Thyroid gland (tissue), 4 donors: ENCODE measurements at regions not wholly inside any gene's neighbourhood (a gene's known extent, or its start where the extent isn't known, plus 50 kb on each side); places are given as distances from the start of the nearest gene placed in this dataset.

ENCODE experiments used
- DNase-seq, 2 donors: peaks; one replicate each; pipeline ENCODE4 v3.0.0-alpha.2; 2019
- H3K27ac ChIP-seq, 3 donors: fragments of 200-600 bp; sonication (generic); 1 replicate in 2 of 3; 2 replicates in 1 of 3; pipeline ENCODE4 v1.5.1; 2016 to 2019; ENCODE audit warnings: mild to moderate bottlenecking in 1 of 3, moderate library complexity in 1 of 3
- H3K27me3 ChIP-seq: fragments of 200-600 bp; sonication (generic); one replicate; pipeline ENCODE4 v1.5.1; 2019
- H3K36me3 ChIP-seq, 2 donors: fragments of 200-600 bp; sonication (generic); one replicate each; pipeline ENCODE4 v1.5.1; 2016 to 2019
- H3K4me1 ChIP-seq, 2 donors: fragments of 200-600 bp; sonication (generic); one replicate each; pipeline ENCODE4 v1.5.1; 2017 to 2019
- H3K4me3 ChIP-seq, 3 donors: fragments of 200-600 bp; sonication (generic); replicated peaks in 1 of 3; 1 replicate in 2 of 3; 2 replicates in 1 of 3; pipeline ENCODE4 v1.5.1; 2016; ENCODE audit warnings: mild to moderate bottlenecking in 1 of 3
- H3K9me3 ChIP-seq: fragments of 200-600 bp; sonication (generic); one replicate; pipeline ENCODE4 v1.5.1; 2017
- POLR2A ChIP-seq, 2 donors: fragments of 450-650 bp; IDR thresholded peaks; one replicate each; pipeline ENCODE4 v1.6.1; 2017; ENCODE audit warnings: antibody characterized with exemption in 2 of 2, mild to moderate bottlenecking in 2 of 2, moderate library complexity in 1 of 2
- WGBS, 2 donors: methylation state at CpG; one replicate each; pipeline ENCODE4 v1.1.5; 2017; 5-methylcytosine and 5-hydroxymethylcytosine counted together
- intact Hi-C: fragments of 100-400 bp; cut with DNase I; formaldehyde crosslinking; loops from one replicate; pipeline ENCODE4 v1.15.1; 2023
- TF ChIP-seq, protein P1 (sequence below), 6 experiments: fragments of 200-600 bp in 3 of 6; fragments of 450-650 bp in 3 of 6; sonication (generic) in 3 of 6; IDR thresholded peaks; one replicate each; pipeline ENCODE4 v1.5.1; 2016 to 2019; ENCODE audit warnings: antibody characterized with exemption in 6 of 6, mild to moderate bottlenecking in 2 of 6, inconsistent platforms in 1 of 6, moderate library complexity in 1 of 6

DNA sequence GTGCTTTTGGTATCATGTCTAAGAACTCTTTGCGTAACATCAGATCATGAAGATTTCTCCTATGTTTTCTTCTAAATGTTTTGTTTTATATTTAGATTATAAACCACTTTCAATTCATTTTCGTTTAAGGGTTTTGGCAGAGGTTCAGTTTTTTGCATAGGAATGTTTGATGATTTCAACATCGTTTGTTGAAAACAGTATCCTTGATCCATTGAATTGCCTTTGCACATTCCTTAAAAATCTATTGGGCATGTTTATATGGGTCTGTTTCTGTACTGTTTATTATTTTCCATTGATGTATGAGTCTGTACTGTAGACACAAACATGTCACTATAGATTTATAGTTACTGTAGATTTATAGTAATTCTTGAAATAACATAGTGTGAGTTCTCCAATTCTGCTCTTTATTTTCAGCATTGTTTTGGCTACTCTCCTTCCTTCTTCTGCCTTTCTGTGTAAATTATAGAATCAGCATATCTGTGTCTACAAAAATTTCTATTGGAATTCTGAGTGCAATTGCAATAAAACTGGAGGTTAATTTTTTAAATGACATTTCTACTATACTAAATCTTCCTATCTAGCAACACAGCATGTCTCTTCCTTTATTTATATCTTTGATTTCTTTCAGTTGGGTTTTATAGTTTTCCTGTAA lies 374.0 kb downstream of the SV2B start:
- intact Hi-C loops, result no loop called here
- Histone ChIP-seq H3K36me3 (no peaks in the 10 kb centered on the region), H3K27ac (no peak overlapping the region), H3K4me3 (no peak overlapping the region), H3K4me1 (no peaks in the 10 kb centered on the region), H3K9me3 (no peaks in the 10 kb centered on the region), H3K27me3 (peaks cover 3% of the 10 kb centered on the region)
- no peak for DNase-seq
- WGBS, 2 donors, result 63 to 64% methylated on average over 3 of the region's 3 CpGs
- TF ChIP-seq POLR2A (IDR thresholded peaks at IDR 0.05), result no peak

DNA sequence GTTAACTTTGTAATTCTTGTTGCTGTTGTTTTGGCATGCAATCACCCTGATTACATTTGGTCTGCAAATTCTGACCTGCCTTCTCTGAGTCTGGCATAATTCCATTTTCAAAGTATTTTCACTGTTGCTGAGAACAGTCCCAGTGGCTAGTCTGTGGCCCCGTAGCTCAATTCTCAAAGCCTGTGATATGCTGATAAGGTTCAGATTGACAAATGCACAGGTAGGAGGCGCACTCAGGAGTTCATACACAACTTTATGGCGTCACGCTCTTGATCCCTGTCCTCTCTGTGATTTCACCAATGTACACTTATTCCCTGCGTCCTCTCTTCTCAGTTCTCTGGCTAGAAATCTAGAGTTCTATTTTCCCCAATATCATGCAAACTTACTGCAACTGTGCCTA lies 376.6 kb upstream of the SLCO3A1 start:
- Histone ChIP-seq H3K27me3 (peaks cover 3% of the 10 kb centered on the region), H3K36me3 (no peaks in the 10 kb centered on the region), H3K27ac (no peak overlapping the region), H3K4me1 (no peaks in the 10 kb centered on the region), H3K9me3 (no peaks in the 10 kb centered on the region), H3K4me3 (no peak overlapping the region)
- intact Hi-C loops, result no loop called here
- TF ChIP-seq, protein P1, sequence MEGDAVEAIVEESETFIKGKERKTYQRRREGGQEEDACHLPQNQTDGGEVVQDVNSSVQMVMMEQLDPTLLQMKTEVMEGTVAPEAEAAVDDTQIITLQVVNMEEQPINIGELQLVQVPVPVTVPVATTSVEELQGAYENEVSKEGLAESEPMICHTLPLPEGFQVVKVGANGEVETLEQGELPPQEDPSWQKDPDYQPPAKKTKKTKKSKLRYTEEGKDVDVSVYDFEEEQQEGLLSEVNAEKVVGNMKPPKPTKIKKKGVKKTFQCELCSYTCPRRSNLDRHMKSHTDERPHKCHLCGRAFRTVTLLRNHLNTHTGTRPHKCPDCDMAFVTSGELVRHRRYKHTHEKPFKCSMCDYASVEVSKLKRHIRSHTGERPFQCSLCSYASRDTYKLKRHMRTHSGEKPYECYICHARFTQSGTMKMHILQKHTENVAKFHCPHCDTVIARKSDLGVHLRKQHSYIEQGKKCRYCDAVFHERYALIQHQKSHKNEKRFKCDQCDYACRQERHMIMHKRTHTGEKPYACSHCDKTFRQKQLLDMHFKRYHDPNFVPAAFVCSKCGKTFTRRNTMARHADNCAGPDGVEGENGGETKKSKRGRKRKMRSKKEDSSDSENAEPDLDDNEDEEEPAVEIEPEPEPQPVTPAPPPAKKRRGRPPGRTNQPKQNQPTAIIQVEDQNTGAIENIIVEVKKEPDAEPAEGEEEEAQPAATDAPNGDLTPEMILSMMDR (IDR thresholded peaks at IDR 0.05), result no peak
- no peak for TF ChIP-seq POLR2A (IDR thresholded peaks at IDR 0.05)
- no peak for DNase-seq
- 80 to 89% methylated on average over 5 of the region's 5 CpGs for WGBS, 2 donors

DNA sequence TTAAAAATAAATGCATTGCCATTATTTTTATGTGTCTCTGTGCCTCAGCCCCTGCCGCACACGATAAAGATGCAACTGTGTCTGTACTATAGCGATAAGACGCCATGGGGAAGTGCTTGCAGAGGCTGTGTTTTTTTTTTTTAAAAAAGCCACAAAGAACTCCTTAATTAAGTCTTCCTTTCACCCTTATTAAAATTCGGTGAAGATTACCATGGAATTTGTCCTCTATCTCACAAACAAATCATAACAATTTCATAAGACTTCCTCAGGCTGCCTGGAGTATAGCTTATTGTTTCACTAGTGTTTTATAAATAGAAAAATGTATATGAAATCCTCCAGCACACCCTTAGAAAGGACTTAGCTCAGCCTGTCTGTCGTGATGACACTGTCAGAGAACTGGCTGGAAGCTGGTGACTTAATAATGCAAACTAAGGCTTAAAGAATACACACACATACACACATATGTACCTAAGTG lies 374.8 kb upstream of the SLCO3A1 start:
- DNase-seq, result no peak
- intact Hi-C loops, result no loop called here
- 79 to 84% methylated on average over 6 of the region's 6 CpGs for WGBS, 2 donors
- H3K4me3 ChIP-seq, result no peak overlapping the region
- no peaks in the 10 kb centered on the region for H3K4me1 ChIP-seq
- no peaks in the 10 kb centered on the region for H3K9me3 ChIP-seq
- peaks cover 3% of the 10 kb centered on the region for H3K27me3 ChIP-seq
- H3K36me3 ChIP-seq, result no peaks in the 10 kb centered on the region
- TF ChIP-seq, protein P1 (IDR thresholded peaks at IDR 0.05), result no peak
- TF ChIP-seq POLR2A (IDR thresholded peaks at IDR 0.05), result no peak
- H3K27ac ChIP-seq, result no peak overlapping the region

DNA sequence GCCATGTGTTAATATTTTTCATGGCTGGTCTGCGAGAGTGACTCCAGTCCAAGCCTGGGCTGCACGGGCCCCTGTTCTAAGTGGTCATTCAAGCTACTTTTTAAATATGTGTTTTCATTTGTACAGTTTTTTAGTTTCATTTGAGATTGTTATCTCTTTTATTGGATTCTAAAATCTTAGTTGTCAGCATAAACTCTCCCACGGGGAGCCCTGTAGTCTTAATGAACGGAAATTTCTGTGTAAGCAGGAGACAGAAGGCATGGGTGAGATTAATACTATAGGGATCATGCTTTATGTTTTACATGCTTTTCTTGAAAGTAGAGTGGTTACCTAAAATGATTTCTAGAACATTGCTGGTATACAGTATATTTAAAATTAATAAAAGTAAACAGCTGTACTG lies 373.1 kb upstream of the SLCO3A1 start:
- TF ChIP-seq, protein P1 (IDR thresholded peaks at IDR 0.05), result no peak
- TF ChIP-seq POLR2A (IDR thresholded peaks at IDR 0.05), result no peak
- Histone ChIP-seq H3K27me3 (peaks cover 1% of the 10 kb centered on the region), H3K27ac (no peak overlapping the region), H3K36me3 (no peaks in the 10 kb centered on the region), H3K4me3 (no peak overlapping the region), H3K4me1 (no peaks in the 10 kb centered on the region), H3K9me3 (no peaks in the 10 kb centered on the region)
- 64 to 72% methylated on average over 4 of the region's 4 CpGs for WGBS, 2 donors
- DNase-seq, result no peak
- intact Hi-C loops, result no loop called here

DNA sequence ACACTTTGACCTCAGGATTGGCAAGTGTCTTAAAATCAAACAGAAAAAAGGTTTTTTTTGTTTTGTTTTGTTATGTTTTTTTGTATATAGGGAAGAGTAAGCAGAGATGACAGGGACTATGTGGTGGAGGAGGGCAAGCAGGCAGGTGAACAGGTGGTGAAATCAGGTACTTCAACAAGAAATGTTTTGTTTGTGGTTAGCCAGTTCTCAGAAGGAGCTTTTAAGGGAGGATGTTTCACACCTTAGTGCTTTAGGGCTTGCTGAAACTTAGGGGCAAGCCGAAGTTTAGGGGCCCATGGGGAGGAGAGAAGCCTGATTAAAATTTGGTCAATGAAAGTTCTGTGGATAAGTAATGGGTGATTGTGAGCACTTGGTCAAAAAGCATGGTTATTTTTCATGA lies 370.7 kb upstream of the SLCO3A1 start:
- H3K4me3 ChIP-seq, result no peak overlapping the region
- H3K9me3 ChIP-seq, result no peaks in the 10 kb centered on the region
- no peak for TF ChIP-seq POLR2A (IDR thresholded peaks at IDR 0.05)
- TF ChIP-seq, protein P1 (IDR thresholded peaks at IDR 0.05), result no peak
- H3K27me3 ChIP-seq, result no peaks in the 10 kb centered on the region
- H3K36me3 ChIP-seq, result no peaks in the 10 kb centered on the region
- DNase-seq, result no peak
- no peaks in the 10 kb centered on the region for H3K4me1 ChIP-seq
- intact Hi-C loops, result no loop called here
- H3K27ac ChIP-seq, result no peak overlapping the region
- WGBS, 2 donors, result 50 to 64% methylated on average over 1 of the region's 1 CpG
